B cell (primary cell): ENCODE measurements at regions not wholly inside any gene's neighbourhood (a gene's known extent, or its start where the extent isn't known, plus 50 kb on each side); places are given as distances from the start of the nearest gene placed in this dataset.
"Not testable (repeated sequence)": the region's sequence is repeated elsewhere in the genome, so short reads cannot be mapped to it uniquely, and the experiment has no call there.

Source experiments
- ATAC-seq: fragments of 200-7000 bp; cut with Tn5 transposase; one replicate; pipeline ENCODE4 v1.10.0; 2021; ENCODE audit warnings: low read depth, mild to moderate bottlenecking, moderate number of reproducible peaks, moderate library complexity
- CTCF ChIA-PET: fragments of 350-600 bp; sonication (Branson Sonifier 250); formaldehyde crosslinking; loops from one replicate; lab custom pipeline; 2021; ENCODE audit warnings: antibody characterized with exemption, inconsistent platforms; lab: Charles Lee
- POLR2A ChIA-PET: fragments of 350-600 bp; sonication (Branson Sonifier 250); formaldehyde crosslinking; loops from one replicate; lab custom pipeline; 2021; ENCODE audit warnings: antibody characterized with exemption; lab: Charles Lee
- DNase-seq: peaks from one replicate; pipeline ENCODE4 v3.0.0; 2013
- H2AFZ ChIP-seq: 2 replicates; pipeline ENCODE4 v1.6.1; 2012; ENCODE audit warnings: mild to moderate bottlenecking, low read depth, low read length; ENCODE audit not compliant: insufficient read depth, poor library complexity, severe bottlenecking
- H3K27ac ChIP-seq, 2 donors: 1 replicate in 1 of 2; 2 replicates in 1 of 2; pipeline ENCODE4 v1.5.1; 2012 to 2013; ENCODE audit warnings: low read length in 2 of 2, mild to moderate bottlenecking in 2 of 2, moderate library complexity in 1 of 2
- H3K27me3 ChIP-seq, 4 experiments: fragments of 200-600 bp in 1 of 4; sonication (generic) in 1 of 4; replicated peaks in 1 of 4; 1 replicate in 2 of 4; 2 replicates in 2 of 4; pipeline versions ENCODE4 v1.6.1 to v1.7.0; 2013 to 2016; ENCODE audit warnings: low read length in 3 of 4, mild to moderate bottlenecking in 2 of 4, mixed read lengths in 1 of 4, moderate library complexity in 1 of 4; ENCODE audit not compliant: insufficient read depth in 4 of 4, control insufficient read depth in 3 of 4; ENCODE audit errors: control extremely low read depth in 1 of 4
- H3K36me3 ChIP-seq, 2 experiments: replicated peaks in 1 of 2; 1 replicate in 1 of 2; 2 replicates in 1 of 2; pipeline versions ENCODE4 v1.6.1 to v1.7.1; 2013; ENCODE audit warnings: low read length in 1 of 2; ENCODE audit not compliant: insufficient read depth in 2 of 2, control insufficient read depth in 1 of 2; ENCODE audit errors: control extremely low read depth in 1 of 2, extremely low read depth in 1 of 2
- H3K4me1 ChIP-seq, 2 donors: fragments of 200-600 bp in 1 of 2; sonication (generic) in 1 of 2; 1 replicate in 1 of 2; 2 replicates in 1 of 2; pipeline versions ENCODE4 v1.5.1 to v1.6.1; 2013 to 2017; ENCODE audit warnings: low read length in 2 of 2; ENCODE audit not compliant: control insufficient read depth in 2 of 2, insufficient read depth in 2 of 2
- H3K4me2 ChIP-seq: replicated peaks from 2 replicates; pipeline ENCODE3; 2012; ENCODE audit warnings: mild to moderate bottlenecking, low read depth, low read length; ENCODE audit not compliant: poor library complexity, severe bottlenecking
- H3K4me3 ChIP-seq, 5 experiments: fragments of 200-600 bp in 1 of 5; sonication (generic) in 1 of 5; 1 replicate in 3 of 5; 2 replicates in 2 of 5; pipeline versions ENCODE4 v1.5.1 to v1.7.0; 2011 to 2016; ENCODE audit warnings: low read length in 4 of 5, mild to moderate bottlenecking in 4 of 5, low read depth in 2 of 5, control low read depth in 1 of 5, moderate library complexity in 1 of 5; ENCODE audit not compliant: insufficient read depth in 1 of 5; ENCODE audit errors: control extremely low read depth in 1 of 5, extremely low read depth in 1 of 5
- H3K79me2 ChIP-seq: fragments of 200-600 bp; sonication (generic); one replicate; pipeline ENCODE4 v1.6.0; 2016; ENCODE audit warnings: low read length; ENCODE audit not compliant: control insufficient read depth, insufficient read depth
- H3K9ac ChIP-seq: fragments of 200-600 bp; sonication (generic); 2 replicates; pipeline ENCODE4 v1.6.1; 2017; ENCODE audit warnings: mild to moderate bottlenecking, low read length, moderate library complexity
- H3K9me3 ChIP-seq, 3 donors: one replicate each; pipeline versions ENCODE4 v1.6.1 to v1.7.1; 2013; ENCODE audit warnings: low read length in 2 of 3; ENCODE audit not compliant: control insufficient read depth in 2 of 3, insufficient read depth in 1 of 3; ENCODE audit errors: control extremely low read depth in 1 of 3
- H4K20me1 ChIP-seq: 2 replicates; pipeline ENCODE4 v1.6.0; 2012; ENCODE audit warnings: mild to moderate bottlenecking, low read length; ENCODE audit not compliant: insufficient read depth, control insufficient read depth, poor library complexity, severe bottlenecking
- H3K27ac Mint-ChIP-seq: one replicate; pipeline ENCODE4 v1.8.0; 2021; ENCODE audit warnings: mixed read lengths
- H3K27me3 Mint-ChIP-seq: one replicate; pipeline ENCODE4 v1.8.0; 2021; ENCODE audit warnings: mixed read lengths
- H3K4me1 Mint-ChIP-seq: one replicate; pipeline ENCODE4 v1.8.0; 2021; ENCODE audit warnings: mixed read lengths
- H3K4me3 Mint-ChIP-seq: one replicate; pipeline ENCODE4 v1.8.0; 2021; ENCODE audit warnings: mixed read lengths
- H3K9me3 Mint-ChIP-seq: one replicate; pipeline ENCODE4 v1.8.0; 2022; ENCODE audit warnings: mixed read lengths; ENCODE audit not compliant: insufficient read depth
- WGBS: methylation state at CpG from one replicate; pipeline ENCODE4 v1.1.5; 2013; ENCODE audit warnings: missing lambda C conversion rate; ENCODE audit not compliant: insufficient coverage; 5-methylcytosine and 5-hydroxymethylcytosine counted together
- intact Hi-C: fragments of 100-400 bp; cut with micrococcal nuclease; formaldehyde crosslinking; loops from one replicate; pipeline ENCODE4 v1.10.0; 2022

DNA sequence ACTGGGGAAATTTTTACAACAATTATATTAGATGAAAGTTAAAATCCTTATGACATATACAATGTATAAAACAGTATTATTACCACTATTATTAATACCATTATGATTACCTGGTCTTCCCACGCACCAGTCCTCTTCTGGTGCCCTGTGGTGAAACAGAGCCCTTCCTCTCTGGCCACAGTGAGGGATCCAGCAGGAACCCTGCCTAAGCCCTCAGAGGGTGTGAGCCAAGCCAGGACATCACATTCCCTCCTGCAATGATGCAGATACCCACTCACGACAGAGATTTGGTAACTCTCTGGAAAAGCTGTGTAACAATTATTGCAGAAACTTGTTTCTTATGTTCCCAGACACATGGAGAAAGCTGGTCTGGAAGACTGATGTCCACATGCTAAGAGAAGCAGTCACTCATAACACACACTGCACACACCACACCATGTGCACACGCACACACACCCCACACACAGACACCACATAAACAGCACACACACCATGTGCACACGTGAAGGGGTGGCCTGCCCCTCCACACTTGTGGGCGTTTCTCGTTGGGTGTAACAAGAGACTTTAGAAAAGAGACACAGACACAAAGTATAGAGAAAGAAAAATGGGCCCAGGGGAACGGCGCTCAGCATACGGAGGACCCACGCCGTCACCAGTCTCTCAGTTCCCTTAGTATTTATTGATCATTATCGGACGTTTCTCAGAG is 1373.8 kb upstream of the DEFB115 start:
- CTCF ChIA-PET, result not testable (repeated sequence)

GRCh38 chr20:29884322-29884721 is 1373.1 kb upstream of the DEFB115 start:
- H3K4me3 ChIP-seq, result not testable (repeated sequence)

More for the DNA sequence above, 1373.8 kb upstream of the DEFB115 start:
- H3K4me1 ChIP-seq, H3K4me1 Mint-ChIP-seq, H3K27ac ChIP-seq, H3K4me3 ChIP-seq, H2AFZ ChIP-seq, ATAC-seq, H4K20me1 ChIP-seq, DNase-seq, POLR2A ChIA-PET, intact Hi-C loops, H3K9me3 ChIP-seq, H3K79me2 ChIP-seq, H3K4me3 Mint-ChIP-seq, H3K27me3 Mint-ChIP-seq, H3K9ac ChIP-seq, H3K4me2 ChIP-seq, H3K36me3 ChIP-seq, H3K27me3 ChIP-seq, H3K27ac Mint-ChIP-seq: not testable (repeated sequence)
- H3K9me3 Mint-ChIP-seq, result peaks cover 22% of the 10 kb centered on the region
- 77% methylated on average over 5 of the region's 13 CpGs for WGBS

GRCh38 chr20:29885282-29886185 is 1371.9 kb upstream of the DEFB115 start:
- H3K4me3 ChIP-seq, CTCF ChIA-PET, H3K4me1 Mint-ChIP-seq, H2AFZ ChIP-seq, POLR2A ChIA-PET, DNase-seq, H3K9me3 ChIP-seq, H3K4me2 ChIP-seq, H3K27ac Mint-ChIP-seq, H3K27me3 Mint-ChIP-seq, intact Hi-C loops, H3K79me2 ChIP-seq, H3K9ac ChIP-seq, ATAC-seq, H3K4me3 Mint-ChIP-seq, H3K27ac ChIP-seq, H3K27me3 ChIP-seq, H4K20me1 ChIP-seq, H3K4me1 ChIP-seq, H3K36me3 ChIP-seq: not testable (repeated sequence)
- H3K9me3 Mint-ChIP-seq, result peaks cover 19% of the 10 kb centered on the region
- WGBS, result 0% methylated on average over 1 of the region's 3 CpGs

More at GRCh38 chr20:29884322-29884721, 1373.1 kb upstream of the DEFB115 start:
- intact Hi-C loops, H3K27me3 ChIP-seq, CTCF ChIA-PET, H3K9ac ChIP-seq, POLR2A ChIA-PET, H3K79me2 ChIP-seq, DNase-seq, H3K36me3 ChIP-seq, H4K20me1 ChIP-seq, H3K4me3 Mint-ChIP-seq, ATAC-seq, H2AFZ ChIP-seq, H3K4me1 Mint-ChIP-seq, H3K4me1 ChIP-seq, H3K9me3 ChIP-seq, H3K27me3 Mint-ChIP-seq, H3K27ac ChIP-seq, H3K27ac Mint-ChIP-seq, H3K4me2 ChIP-seq: not testable (repeated sequence)
- H3K9me3 Mint-ChIP-seq, result peaks cover 19% of the 10 kb centered on the region
- WGBS, result 100% methylated on average over 1 of the region's 3 CpGs
